NB4 (cell line): ENCODE measurements at regions not wholly inside any gene's neighbourhood (a gene's known extent, or its start where the extent isn't known, plus 50 kb on each side); places are given as distances from the start of the nearest gene placed in this dataset.

Experiments used
- POLR2A ChIP-seq: IDR thresholded peaks from 2 replicates; pipeline ENCODE4 v1.6.1; 2011; ENCODE audit warnings: mild to moderate bottlenecking; ENCODE audit not compliant: insufficient read length; ENCODE audit errors: extremely low read depth
- TF ChIP-seq, protein P1 (sequence below): IDR thresholded peaks from one replicate; pipeline ENCODE4 v1.5.1; 2012; ENCODE audit warnings: low read depth, low read length

DNA sequence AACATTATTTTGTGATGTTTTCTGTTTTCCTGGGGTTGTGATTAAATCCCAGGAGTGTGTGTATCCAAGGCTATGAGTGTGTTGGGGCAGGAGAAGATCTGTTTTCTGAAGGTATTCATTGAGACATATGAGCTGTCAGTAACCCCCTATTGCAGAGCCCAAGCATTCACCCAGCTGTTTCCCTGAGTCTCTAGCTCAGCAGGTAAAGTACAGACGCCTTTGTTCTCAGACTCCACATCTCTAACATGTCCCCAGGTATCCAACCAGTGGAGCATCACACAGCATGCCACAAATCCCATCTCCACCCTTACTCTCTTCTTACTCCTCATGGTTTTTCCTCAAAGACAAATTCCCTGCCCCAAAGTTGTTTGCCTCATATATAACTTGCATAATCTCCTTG is 213.6 kb downstream of the PCDH20 start:
- TF ChIP-seq, protein P1, sequence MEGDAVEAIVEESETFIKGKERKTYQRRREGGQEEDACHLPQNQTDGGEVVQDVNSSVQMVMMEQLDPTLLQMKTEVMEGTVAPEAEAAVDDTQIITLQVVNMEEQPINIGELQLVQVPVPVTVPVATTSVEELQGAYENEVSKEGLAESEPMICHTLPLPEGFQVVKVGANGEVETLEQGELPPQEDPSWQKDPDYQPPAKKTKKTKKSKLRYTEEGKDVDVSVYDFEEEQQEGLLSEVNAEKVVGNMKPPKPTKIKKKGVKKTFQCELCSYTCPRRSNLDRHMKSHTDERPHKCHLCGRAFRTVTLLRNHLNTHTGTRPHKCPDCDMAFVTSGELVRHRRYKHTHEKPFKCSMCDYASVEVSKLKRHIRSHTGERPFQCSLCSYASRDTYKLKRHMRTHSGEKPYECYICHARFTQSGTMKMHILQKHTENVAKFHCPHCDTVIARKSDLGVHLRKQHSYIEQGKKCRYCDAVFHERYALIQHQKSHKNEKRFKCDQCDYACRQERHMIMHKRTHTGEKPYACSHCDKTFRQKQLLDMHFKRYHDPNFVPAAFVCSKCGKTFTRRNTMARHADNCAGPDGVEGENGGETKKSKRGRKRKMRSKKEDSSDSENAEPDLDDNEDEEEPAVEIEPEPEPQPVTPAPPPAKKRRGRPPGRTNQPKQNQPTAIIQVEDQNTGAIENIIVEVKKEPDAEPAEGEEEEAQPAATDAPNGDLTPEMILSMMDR = no peak
- TF ChIP-seq POLR2A = no peak
